ENCODE measurements at regions not wholly inside any gene's neighbourhood (a gene's known extent, or its start where the extent isn't known, plus 50 kb on each side); places are given as distances from the start of the nearest gene placed in this dataset.

DNA sequence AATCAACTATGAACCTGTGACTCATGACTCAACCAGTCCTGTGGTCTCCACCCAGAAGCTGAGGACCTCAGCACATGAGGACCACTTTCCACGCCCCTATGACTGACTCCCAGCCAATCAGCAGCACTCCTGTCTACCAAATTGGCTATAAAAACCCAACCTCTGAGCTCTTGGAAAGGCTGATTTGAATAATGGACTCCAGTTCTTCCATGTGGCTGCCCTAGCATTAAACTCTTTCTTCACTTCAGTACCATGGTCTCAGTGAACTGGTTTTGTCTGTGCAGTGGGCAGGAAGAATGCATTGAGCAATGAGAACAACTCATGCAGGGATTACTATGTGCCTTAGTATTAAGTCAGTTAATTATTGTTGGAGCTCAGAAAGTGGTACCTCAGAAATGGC is 78.3 kb downstream of the CMPK2 start:
- Histone ChIP-seq H3K9me3 (no peaks in the 10 kb centered on the region), H3K4me1 (ENCODE audit: control insufficient read depth in 1 of 2, low read depth in 2 of 2) (no peaks in the 10 kb centered on the region), H3K4me3 (no peak overlapping the region), H3K36me3 (no peaks in the 10 kb centered on the region), H3K27me3 (replicated peaks; ENCODE audit: insufficient read depth) (no peaks in the 10 kb centered on the region), H3K27ac (no peak overlapping the region)
- ATAC-seq (ENCODE audit: insufficient number of reproducible peaks, low FRiP score, low read depth): no peak
- DNase-seq (ENCODE audit: low spot score): no peak
- TF ChIP-seq, protein P1, sequence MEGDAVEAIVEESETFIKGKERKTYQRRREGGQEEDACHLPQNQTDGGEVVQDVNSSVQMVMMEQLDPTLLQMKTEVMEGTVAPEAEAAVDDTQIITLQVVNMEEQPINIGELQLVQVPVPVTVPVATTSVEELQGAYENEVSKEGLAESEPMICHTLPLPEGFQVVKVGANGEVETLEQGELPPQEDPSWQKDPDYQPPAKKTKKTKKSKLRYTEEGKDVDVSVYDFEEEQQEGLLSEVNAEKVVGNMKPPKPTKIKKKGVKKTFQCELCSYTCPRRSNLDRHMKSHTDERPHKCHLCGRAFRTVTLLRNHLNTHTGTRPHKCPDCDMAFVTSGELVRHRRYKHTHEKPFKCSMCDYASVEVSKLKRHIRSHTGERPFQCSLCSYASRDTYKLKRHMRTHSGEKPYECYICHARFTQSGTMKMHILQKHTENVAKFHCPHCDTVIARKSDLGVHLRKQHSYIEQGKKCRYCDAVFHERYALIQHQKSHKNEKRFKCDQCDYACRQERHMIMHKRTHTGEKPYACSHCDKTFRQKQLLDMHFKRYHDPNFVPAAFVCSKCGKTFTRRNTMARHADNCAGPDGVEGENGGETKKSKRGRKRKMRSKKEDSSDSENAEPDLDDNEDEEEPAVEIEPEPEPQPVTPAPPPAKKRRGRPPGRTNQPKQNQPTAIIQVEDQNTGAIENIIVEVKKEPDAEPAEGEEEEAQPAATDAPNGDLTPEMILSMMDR (IDR thresholded peaks at IDR 0.05): no peak

DNA sequence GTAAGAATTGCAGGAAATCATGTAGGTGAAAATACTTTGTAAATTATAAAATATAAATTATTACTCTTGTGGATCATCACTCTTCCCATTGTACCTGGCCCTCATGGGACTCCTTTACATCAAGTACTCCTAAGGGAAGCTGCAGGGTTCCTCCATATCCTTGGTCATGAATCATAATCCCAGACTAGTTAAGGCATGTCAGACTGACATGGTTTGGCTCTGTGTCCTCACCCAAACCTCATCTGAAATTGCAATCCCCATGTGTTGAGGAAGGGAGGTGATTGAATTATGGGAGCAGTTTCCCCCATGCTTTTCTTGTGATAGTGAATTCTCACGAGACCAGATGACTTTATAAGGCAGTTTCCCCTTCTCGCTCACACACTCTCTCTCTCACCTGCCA is 77.1 kb downstream of the CMPK2 start:
- Histone ChIP-seq H3K36me3 (no peaks in the 10 kb centered on the region), H3K27ac (no peak overlapping the region), H3K4me1 (ENCODE audit: control insufficient read depth in 1 of 2, low read depth in 2 of 2) (no peaks in the 10 kb centered on the region), H3K9me3 (no peaks in the 10 kb centered on the region), H3K27me3 (replicated peaks; ENCODE audit: insufficient read depth) (no peaks in the 10 kb centered on the region), H3K4me3 (no peak overlapping the region)
- ATAC-seq (ENCODE audit: insufficient number of reproducible peaks, low FRiP score, low read depth): no peak
- no peak for DNase-seq (ENCODE audit: low spot score)
- TF ChIP-seq, protein P1 (IDR thresholded peaks at IDR 0.05): no peak

DNA sequence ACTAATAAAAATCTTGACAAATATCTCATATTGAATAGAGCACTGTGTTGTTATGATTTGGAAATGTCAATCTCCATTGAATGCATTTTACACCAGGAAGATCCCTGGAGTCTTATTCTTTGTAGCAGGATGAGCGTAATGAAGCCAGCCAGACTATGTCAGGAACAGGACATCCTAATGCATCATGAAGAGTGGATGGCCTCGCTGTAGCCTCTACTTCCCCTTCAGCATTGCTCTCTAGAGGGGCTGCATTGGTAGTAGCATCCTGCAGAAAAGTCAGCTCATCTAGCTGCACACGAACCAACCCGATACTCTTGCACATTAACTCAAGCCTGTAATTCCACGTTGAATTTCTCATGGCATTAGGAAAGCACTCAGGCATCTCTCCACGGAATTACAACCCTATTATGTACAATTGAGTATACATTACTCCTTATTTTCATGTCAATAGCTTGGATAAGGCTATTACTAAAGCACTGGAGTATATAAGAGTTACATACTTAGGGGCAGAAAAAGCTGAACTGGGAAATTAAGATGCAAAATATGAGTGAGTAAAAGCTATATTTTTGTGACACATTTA is 76.1 kb downstream of the CMPK2 start:
- H3K4me3 ChIP-seq: no peak overlapping the region
- no peaks in the 10 kb centered on the region for H3K4me1 ChIP-seq (ENCODE audit: control insufficient read depth in 1 of 2, low read depth in 2 of 2)
- H3K27ac ChIP-seq: no peak overlapping the region
- ATAC-seq (ENCODE audit: insufficient number of reproducible peaks, low FRiP score, low read depth) (no peak), DNase-seq (ENCODE audit: low spot score) (no peak)
- TF ChIP-seq, protein P1 (IDR thresholded peaks at IDR 0.05): no peak
- no peaks in the 10 kb centered on the region for H3K36me3 ChIP-seq
- no peaks in the 10 kb centered on the region for H3K9me3 ChIP-seq
- H3K27me3 ChIP-seq (replicated peaks; ENCODE audit: insufficient read depth): no peaks in the 10 kb centered on the region

DNA sequence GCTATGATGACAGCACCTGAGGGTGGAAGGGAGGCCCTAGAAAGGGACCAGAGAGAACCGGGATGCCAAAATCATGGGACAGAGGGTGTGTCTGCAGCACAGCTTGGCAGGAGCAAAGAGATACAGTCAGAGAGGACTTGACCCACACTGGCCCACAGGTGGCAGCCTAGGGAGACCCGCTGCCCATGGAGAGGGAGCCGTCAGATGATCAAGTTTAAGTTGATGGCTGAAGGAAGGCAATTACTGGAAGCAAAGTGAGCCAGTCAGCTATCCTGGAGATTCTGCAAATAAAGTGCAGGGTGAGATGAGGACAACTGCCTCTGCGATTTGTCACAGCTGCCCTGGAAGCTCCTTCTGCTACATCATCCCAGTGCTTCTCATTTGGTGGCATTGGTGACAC is 74.0 kb downstream of the CMPK2 start:
- no peak for ATAC-seq (ENCODE audit: insufficient number of reproducible peaks, low FRiP score, low read depth)

DNA sequence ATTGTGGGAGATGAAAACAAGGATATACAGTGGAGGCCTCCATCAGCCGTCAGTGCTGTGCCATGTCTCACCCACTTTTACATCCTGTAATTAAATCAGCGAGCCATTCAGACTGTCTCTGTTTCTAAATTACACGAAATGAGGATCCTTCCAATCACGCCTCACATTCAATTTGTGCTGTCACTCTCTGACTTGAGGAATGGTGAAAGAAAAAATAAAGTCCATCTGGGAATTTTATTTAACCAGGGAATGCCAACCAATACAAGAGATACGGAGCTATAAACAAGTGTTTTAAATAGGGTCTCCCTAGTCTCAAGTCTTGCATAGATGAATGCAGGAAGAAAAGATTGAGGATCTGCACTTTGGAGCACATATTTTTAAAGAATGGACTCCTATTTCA is 72.8 kb downstream of the CMPK2 start:
- Histone ChIP-seq H3K4me3 (no peak overlapping the region), H3K27me3 (replicated peaks; ENCODE audit: insufficient read depth) (no peaks in the 10 kb centered on the region), H3K9me3 (no peaks in the 10 kb centered on the region), H3K36me3 (no peaks in the 10 kb centered on the region), H3K27ac (no peak overlapping the region), H3K4me1 (ENCODE audit: control insufficient read depth in 1 of 2, low read depth in 2 of 2) (no peaks in the 10 kb centered on the region)
- no peak for ATAC-seq (ENCODE audit: insufficient number of reproducible peaks, low FRiP score, low read depth)
- no peak for DNase-seq (ENCODE audit: low spot score)
- TF ChIP-seq, protein P1 (IDR thresholded peaks at IDR 0.05): no peak

More for the DNA sequence above, 74.0 kb downstream of the CMPK2 start:
- H3K4me1 ChIP-seq (ENCODE audit: control insufficient read depth in 1 of 2, low read depth in 2 of 2): no peaks in the 10 kb centered on the region
- DNase-seq (ENCODE audit: low spot score): no peak
- no peak overlapping the region for H3K4me3 ChIP-seq
- no peaks in the 10 kb centered on the region for H3K27me3 ChIP-seq (replicated peaks; ENCODE audit: insufficient read depth)
- TF ChIP-seq, protein P1 (IDR thresholded peaks at IDR 0.05): no peak
- no peak overlapping the region for H3K27ac ChIP-seq
- no peaks in the 10 kb centered on the region for H3K9me3 ChIP-seq
- no peaks in the 10 kb centered on the region for H3K36me3 ChIP-seq
